Ascending aorta (tissue), 2 donors: ENCODE measurements at regions not wholly inside any gene's neighbourhood (a gene's known extent, or its start where the extent isn't known, plus 50 kb on each side); places are given as distances from the start of the nearest gene placed in this dataset.

Experiments
- DNase-seq, 2 donors: peaks; one replicate each; pipeline ENCODE4 v3.0.0-alpha.2; 2019; ENCODE audit warnings: low spot score in 2 of 2
- H3K27ac ChIP-seq, 2 donors: fragments of 200-600 bp; sonication (generic); one replicate each; pipeline ENCODE4 v1.5.1; 2016 to 2017; ENCODE audit warnings: mild to moderate bottlenecking in 1 of 2
- H3K27me3 ChIP-seq: fragments of 200-600 bp; sonication (generic); one replicate; pipeline ENCODE4 v1.5.1; 2017
- H3K36me3 ChIP-seq, 2 donors: fragments of 200-600 bp; sonication (generic); one replicate each; pipeline ENCODE4 v1.5.1; 2016
- H3K4me1 ChIP-seq, 2 donors: fragments of 200-600 bp; sonication (generic); one replicate each; pipeline ENCODE4 v1.5.1; 2016 to 2017; ENCODE audit warnings: mild to moderate bottlenecking in 1 of 2
- H3K4me3 ChIP-seq, 2 donors: fragments of 200-600 bp; sonication (generic); one replicate each; pipeline ENCODE4 v1.5.1; 2016 to 2017; ENCODE audit warnings: mild to moderate bottlenecking in 1 of 2
- H3K9me3 ChIP-seq, 2 donors: fragments of 200-600 bp; sonication (generic); one replicate each; pipeline ENCODE4 v1.5.1; 2016
- intact Hi-C: fragments of 100-400 bp; cut with DNase I; formaldehyde crosslinking; loops from one replicate; pipeline ENCODE4 v1.15.1; 2023
- TF ChIP-seq, protein P1 (sequence below), 3 experiments: fragments of 200-600 bp in 2 of 3; fragments of 450-650 bp in 1 of 3; sonication (generic) in 2 of 3; IDR thresholded peaks; one replicate each; pipeline ENCODE4 v1.5.1; 2016 to 2019; ENCODE audit warnings: antibody characterized with exemption in 3 of 3, mild to moderate bottlenecking in 1 of 3, moderate library complexity in 1 of 3

DNA sequence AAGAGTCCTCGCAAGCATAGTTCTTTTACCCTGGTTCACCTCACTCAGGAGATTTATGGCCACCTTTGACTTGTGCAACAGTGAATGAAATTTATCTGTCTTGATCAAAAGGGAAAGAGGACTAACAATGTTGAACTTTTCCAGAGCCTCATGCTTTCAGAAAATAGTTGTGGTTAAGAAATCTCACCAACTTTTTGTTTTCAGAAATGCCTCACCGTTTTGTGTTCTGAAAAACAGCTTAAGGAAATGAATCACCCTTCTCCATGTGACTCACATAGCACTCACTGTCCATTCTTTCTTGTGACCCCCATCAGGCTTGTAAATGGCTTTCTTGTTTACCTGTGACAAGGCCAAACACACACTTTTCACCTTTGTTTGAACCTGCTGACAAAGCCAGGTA lies 148.6 kb upstream of the FAM3C start:
- Histone ChIP-seq H3K9me3 (no peaks in the 10 kb centered on the region), H3K4me3 (no peak overlapping the region), H3K4me1 (no peaks in the 10 kb centered on the region), H3K27me3 (no peaks in the 10 kb centered on the region), H3K36me3 (no peaks in the 10 kb centered on the region), H3K27ac (no peak overlapping the region)
- DNase-seq: no peak
- intact Hi-C loops: no loop called here
- TF ChIP-seq, protein P1, sequence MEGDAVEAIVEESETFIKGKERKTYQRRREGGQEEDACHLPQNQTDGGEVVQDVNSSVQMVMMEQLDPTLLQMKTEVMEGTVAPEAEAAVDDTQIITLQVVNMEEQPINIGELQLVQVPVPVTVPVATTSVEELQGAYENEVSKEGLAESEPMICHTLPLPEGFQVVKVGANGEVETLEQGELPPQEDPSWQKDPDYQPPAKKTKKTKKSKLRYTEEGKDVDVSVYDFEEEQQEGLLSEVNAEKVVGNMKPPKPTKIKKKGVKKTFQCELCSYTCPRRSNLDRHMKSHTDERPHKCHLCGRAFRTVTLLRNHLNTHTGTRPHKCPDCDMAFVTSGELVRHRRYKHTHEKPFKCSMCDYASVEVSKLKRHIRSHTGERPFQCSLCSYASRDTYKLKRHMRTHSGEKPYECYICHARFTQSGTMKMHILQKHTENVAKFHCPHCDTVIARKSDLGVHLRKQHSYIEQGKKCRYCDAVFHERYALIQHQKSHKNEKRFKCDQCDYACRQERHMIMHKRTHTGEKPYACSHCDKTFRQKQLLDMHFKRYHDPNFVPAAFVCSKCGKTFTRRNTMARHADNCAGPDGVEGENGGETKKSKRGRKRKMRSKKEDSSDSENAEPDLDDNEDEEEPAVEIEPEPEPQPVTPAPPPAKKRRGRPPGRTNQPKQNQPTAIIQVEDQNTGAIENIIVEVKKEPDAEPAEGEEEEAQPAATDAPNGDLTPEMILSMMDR (IDR thresholded peaks at IDR 0.05): no peak

DNA sequence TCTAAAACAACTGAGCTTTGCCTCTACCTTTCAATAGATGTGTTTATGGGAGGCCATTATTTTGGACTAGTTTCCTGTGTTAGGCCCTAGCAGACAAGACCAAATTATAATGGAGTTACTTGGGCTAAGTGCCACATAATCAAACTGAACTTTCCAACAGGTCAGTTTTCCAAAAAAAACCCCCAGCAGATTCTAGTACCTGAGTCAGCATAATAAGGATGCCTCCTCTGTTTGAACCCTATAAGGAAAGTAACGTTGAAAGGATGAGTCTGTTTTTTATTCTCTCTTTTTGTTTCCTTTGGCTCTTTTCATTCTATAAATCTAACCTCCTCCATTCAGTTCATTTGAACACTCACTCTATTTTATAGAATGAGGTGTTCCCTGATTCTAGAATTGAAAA lies 148.1 kb upstream of the FAM3C start:
- no peaks in the 10 kb centered on the region for H3K4me1 ChIP-seq
- intact Hi-C loops: no loop called here
- no peaks in the 10 kb centered on the region for H3K9me3 ChIP-seq
- no peak for DNase-seq
- no peaks in the 10 kb centered on the region for H3K36me3 ChIP-seq
- TF ChIP-seq, protein P1 (IDR thresholded peaks at IDR 0.05): no peak
- no peak overlapping the region for H3K4me3 ChIP-seq
- H3K27me3 ChIP-seq: no peaks in the 10 kb centered on the region
- H3K27ac ChIP-seq: no peak overlapping the region

DNA sequence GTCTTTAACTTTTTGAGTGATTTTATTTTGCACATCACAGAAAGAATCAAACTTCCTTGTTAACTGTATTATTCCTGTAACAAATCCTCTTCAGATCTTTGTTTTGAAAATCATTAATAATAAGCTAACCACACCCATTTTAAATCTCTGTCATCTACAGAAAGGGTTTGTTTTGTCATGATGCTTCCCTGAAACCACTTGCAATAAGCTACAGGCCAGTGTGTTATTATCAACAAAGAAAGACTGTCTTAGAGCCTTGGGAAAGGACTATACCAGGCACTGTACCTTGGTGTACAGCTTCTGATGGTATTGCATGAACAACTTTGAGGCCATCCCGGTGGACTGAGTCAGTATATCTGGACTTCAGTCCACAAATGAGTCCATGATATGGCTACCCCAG lies 145.3 kb upstream of the FAM3C start:
- Histone ChIP-seq H3K27ac (no peak overlapping the region), H3K36me3 (no peaks in the 10 kb centered on the region), H3K27me3 (no peaks in the 10 kb centered on the region), H3K9me3 (no peaks in the 10 kb centered on the region), H3K4me1 (no peaks in the 10 kb centered on the region), H3K4me3 (no peak overlapping the region)
- intact Hi-C loops: no loop called here
- TF ChIP-seq, protein P1 (IDR thresholded peaks at IDR 0.05): no peak
- no peak for DNase-seq

DNA sequence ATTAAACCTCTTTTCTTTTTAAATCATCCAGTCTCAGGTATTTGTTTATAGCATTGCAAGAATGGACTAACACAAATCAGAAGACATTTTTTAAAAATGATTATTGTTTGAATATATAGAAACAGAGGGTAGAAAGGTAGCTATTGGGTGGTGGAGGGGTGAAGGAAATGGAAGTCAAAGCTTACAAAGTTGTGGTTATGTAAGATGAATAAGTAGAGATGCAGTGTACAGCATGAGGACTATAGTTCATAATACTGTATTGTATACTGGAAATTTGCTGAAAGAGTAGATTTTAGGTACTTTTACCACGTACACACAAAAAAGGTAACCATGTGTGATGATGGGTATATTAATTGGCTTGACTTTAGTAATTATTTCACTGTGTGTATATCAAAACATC lies 144.0 kb upstream of the FAM3C start:
- no peak for DNase-seq
- Histone ChIP-seq H3K36me3 (no peaks in the 10 kb centered on the region), H3K4me3 (no peak overlapping the region), H3K27me3 (no peaks in the 10 kb centered on the region), H3K9me3 (no peaks in the 10 kb centered on the region), H3K4me1 (no peaks in the 10 kb centered on the region), H3K27ac (no peak overlapping the region)
- TF ChIP-seq, protein P1 (IDR thresholded peaks at IDR 0.05): no peak
- intact Hi-C loops: no loop called here

DNA sequence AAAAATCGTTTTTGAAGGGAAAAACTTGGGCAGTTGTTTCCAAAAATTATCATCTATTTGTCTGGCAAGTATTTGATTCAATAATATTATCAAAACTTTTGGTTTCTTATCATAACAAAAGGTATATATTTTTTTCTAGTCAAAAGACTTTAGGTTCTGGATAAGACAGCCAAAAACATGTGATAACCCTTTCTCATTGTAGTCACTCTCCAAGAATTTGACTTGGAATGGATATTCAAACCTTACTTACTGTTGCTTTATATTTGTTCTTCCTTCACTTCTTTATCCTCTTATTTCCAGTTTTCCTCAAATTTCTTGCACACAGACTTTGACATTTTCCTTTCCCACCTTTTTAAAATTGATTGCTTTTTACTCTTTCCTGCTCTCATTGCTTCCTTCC lies 140.9 kb upstream of the FAM3C start:
- H3K9me3 ChIP-seq: no peaks in the 10 kb centered on the region
- H3K27me3 ChIP-seq: no peaks in the 10 kb centered on the region
- H3K36me3 ChIP-seq: no peaks in the 10 kb centered on the region
- H3K4me1 ChIP-seq: no peaks in the 10 kb centered on the region
- DNase-seq: no peak
- TF ChIP-seq, protein P1 (IDR thresholded peaks at IDR 0.05): no peak
- intact Hi-C loops: no loop called here
- no peak overlapping the region for H3K4me3 ChIP-seq
- no peak overlapping the region for H3K27ac ChIP-seq
